ENCODE measurements at regions not wholly inside any gene's neighbourhood (a gene's known extent, or its start where the extent isn't known, plus 50 kb on each side); places are given as distances from the start of the nearest gene placed in this dataset.

- no peak for DNase-seq (ENCODE audit: low read depth)
- TF ChIP-seq, protein P1, sequence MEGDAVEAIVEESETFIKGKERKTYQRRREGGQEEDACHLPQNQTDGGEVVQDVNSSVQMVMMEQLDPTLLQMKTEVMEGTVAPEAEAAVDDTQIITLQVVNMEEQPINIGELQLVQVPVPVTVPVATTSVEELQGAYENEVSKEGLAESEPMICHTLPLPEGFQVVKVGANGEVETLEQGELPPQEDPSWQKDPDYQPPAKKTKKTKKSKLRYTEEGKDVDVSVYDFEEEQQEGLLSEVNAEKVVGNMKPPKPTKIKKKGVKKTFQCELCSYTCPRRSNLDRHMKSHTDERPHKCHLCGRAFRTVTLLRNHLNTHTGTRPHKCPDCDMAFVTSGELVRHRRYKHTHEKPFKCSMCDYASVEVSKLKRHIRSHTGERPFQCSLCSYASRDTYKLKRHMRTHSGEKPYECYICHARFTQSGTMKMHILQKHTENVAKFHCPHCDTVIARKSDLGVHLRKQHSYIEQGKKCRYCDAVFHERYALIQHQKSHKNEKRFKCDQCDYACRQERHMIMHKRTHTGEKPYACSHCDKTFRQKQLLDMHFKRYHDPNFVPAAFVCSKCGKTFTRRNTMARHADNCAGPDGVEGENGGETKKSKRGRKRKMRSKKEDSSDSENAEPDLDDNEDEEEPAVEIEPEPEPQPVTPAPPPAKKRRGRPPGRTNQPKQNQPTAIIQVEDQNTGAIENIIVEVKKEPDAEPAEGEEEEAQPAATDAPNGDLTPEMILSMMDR (IDR thresholded peaks at IDR 0.05; ENCODE audit: control insufficient read depth, insufficient read depth, low read depth, low read length, missing control alignments) = no peak
- H3K4me3 ChIP-seq (ENCODE audit: control insufficient read depth, low read depth, low read length) = no peak overlapping the region
Measured at GRCh38 chr3:76669322-76669721, 370.6 kb upstream of the ROBO2 start.

DNA sequence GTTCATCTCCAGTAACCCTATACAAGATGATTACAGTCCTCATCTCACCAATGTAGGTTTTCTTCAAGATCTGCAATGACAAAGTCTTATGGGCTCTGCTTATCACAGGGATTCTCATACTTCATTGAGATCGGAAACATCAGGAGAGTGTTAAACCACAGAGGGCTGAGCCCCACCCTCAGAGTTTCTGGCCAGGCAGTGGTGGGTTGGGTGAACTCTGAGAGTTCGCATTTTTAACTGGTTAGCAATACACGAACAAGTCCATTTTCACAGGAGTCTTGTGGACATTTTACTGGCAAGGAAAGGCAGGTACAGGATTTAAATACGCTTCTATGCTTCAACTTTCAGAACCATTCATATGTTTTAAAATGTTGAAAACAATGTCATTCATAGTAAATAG lies 366.7 kb upstream of the ROBO2 start:
- no peak overlapping the region for H3K4me3 ChIP-seq (ENCODE audit: control insufficient read depth, low read depth, low read length)
- TF ChIP-seq, protein P1 (IDR thresholded peaks at IDR 0.05; ENCODE audit: control insufficient read depth, insufficient read depth, low read depth, low read length, missing control alignments) = no peak
- DNase-seq (ENCODE audit: low read depth) = no peak

- TF ChIP-seq, protein P1 (IDR thresholded peaks at IDR 0.05; ENCODE audit: control insufficient read depth, insufficient read depth, low read depth, low read length, missing control alignments) = no peak
- DNase-seq (ENCODE audit: low read depth) = no peak
Measured at GRCh38 chr3:76679541-76679940, 360.4 kb upstream of the ROBO2 start.

GRCh38 chr3:76683256-76683655 lies 356.6 kb upstream of the ROBO2 start:
- DNase-seq (ENCODE audit: low read depth) = no peak
- TF ChIP-seq, protein P1 (IDR thresholded peaks at IDR 0.05; ENCODE audit: control insufficient read depth, insufficient read depth, low read depth, low read length, missing control alignments) = no peak
- H3K4me3 ChIP-seq (ENCODE audit: control insufficient read depth, low read depth, low read length) = no peak overlapping the region

More at GRCh38 chr3:76679541-76679940, 360.4 kb upstream of the ROBO2 start:
- no peak overlapping the region for H3K4me3 ChIP-seq (ENCODE audit: control insufficient read depth, low read depth, low read length)

GRCh38 chr3:76684946-76685345 lies 355.0 kb upstream of the ROBO2 start:
- no peak for DNase-seq (ENCODE audit: low read depth)
- H3K4me3 ChIP-seq (ENCODE audit: control insufficient read depth, low read depth, low read length) = no peak overlapping the region
- TF ChIP-seq, protein P1 (IDR thresholded peaks at IDR 0.05; ENCODE audit: control insufficient read depth, insufficient read depth, low read depth, low read length, missing control alignments) = no peak

DNA sequence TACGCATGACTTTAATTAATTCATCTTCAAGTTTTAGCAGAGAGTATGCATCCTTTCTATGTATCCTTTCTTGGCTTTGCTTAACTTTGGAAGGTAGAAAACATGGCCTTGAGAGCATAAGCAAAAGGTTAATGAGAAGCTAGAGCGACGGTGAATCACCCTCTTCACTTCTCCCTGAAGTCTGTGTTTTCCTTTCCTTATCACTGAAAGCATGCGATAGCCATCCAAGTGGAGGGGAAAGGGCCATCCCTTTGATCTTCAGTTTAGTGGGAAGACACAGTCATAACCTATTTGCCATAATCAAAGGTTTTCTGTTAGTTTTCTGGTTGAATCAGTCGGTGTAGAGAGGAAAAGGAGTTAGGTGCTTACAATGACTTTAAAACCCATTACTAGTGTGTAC lies 354.0 kb upstream of the ROBO2 start:
- TF ChIP-seq, protein P1 (IDR thresholded peaks at IDR 0.05; ENCODE audit: control insufficient read depth, insufficient read depth, low read depth, low read length, missing control alignments) = no peak
- no peak for DNase-seq (ENCODE audit: low read depth)
- no peak overlapping the region for H3K4me3 ChIP-seq (ENCODE audit: control insufficient read depth, low read depth, low read length)

DNA sequence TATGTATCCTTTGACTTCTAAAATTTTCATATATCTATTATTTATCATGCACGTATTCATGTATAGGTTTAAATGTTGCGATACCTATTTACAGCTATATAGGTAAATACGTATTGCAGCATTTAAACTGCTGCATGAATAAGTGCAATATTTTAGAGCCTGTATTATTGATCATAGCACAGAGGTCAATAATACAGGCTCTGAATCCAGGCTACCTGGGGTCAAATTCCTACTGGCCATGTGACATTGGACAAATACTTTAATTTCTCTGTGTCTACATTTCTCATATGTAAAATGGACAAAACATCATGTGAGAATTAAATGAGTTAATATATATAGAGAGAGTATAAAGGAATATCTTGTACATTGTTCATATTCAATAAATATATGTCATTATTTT lies 352.9 kb upstream of the ROBO2 start:
- no peak overlapping the region for H3K4me3 ChIP-seq (ENCODE audit: control insufficient read depth, low read depth, low read length)
- TF ChIP-seq, protein P1 (IDR thresholded peaks at IDR 0.05; ENCODE audit: control insufficient read depth, insufficient read depth, low read depth, low read length, missing control alignments) = no peak
- DNase-seq (ENCODE audit: low read depth) = no peak
